PFSK-1 (cell line): ENCODE measurements at regions not wholly inside any gene's neighbourhood (a gene's known extent, or its start where the extent isn't known, plus 50 kb on each side); places are given as distances from the start of the nearest gene placed in this dataset.

Experiments
- FOXP2 ChIP-seq: optimal IDR thresholded peaks from 2 replicates; pipeline ENCODE3; 2011; ENCODE audit warnings: borderline replicate concordance, control low read depth, inconsistent platforms; ENCODE audit not compliant: insufficient read depth; ENCODE audit errors: extremely low read length, extremely low read depth
- POLR2AphosphoS5 ChIP-seq: IDR thresholded peaks from 2 replicates; pipeline ENCODE4 v1.6.1; 2012; ENCODE audit warnings: low read depth, mild to moderate bottlenecking, control low read depth, low read length, moderate library complexity
- SIN3A ChIP-seq: IDR thresholded peaks from 2 replicates; pipeline ENCODE4 v1.6.1; 2012; ENCODE audit warnings: mild to moderate bottlenecking, low read length, moderate library complexity, borderline replicate concordance; ENCODE audit not compliant: insufficient read depth
- TAF1 ChIP-seq: IDR thresholded peaks from 2 replicates; pipeline ENCODE4 v1.6.1; 2012; ENCODE audit warnings: low read length, control low read depth, borderline replicate concordance; ENCODE audit not compliant: insufficient read depth
- TF ChIP-seq, protein P1 (sequence below), 2 experiments: IDR thresholded peaks; 2 replicates each; pipeline versions ENCODE4 v1.6.1 to v1.8.0; 2011 to 2012; ENCODE audit warnings: low read depth in 2 of 2, low read length in 2 of 2, control low read depth in 1 of 2, inconsistent platforms in 1 of 2, mild to moderate bottlenecking in 1 of 2, moderate library complexity in 1 of 2; ENCODE audit not compliant: insufficient read depth in 1 of 2

DNA sequence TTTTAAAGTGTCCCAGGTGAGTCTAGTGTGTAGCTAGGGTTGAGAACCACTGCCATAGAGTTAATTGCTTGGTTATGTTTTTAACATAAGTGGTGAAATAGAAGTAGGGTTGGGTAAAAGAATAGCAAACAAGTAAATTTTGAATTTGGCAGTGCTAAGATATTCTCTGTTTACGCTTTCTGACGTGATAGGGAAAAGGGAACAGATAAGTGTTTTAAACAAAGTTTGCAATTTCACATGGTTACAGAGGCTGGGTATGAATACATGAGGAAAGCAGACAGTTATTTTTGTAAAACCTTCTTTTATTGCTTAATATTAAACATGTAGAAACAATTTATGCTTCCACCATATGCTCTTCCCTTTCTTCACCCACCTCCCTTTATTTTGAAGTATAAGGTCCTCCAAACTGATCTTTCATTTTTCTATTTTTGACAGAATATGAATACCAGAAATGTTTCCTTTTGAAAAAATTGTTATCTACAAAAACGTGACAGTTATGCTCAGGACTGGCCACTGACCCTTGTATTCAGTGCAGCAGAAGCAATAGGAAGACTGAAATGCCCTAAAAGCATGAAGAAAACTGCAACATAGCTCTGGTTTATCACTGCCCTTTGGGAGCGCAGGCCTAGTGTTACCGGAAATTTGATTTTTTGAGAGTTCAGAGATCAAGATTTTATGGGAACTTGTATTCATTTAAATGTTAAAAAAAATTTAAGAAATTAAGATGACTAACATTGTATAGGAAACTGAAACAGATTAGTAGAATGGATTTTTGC lies 214.4 kb upstream of the ARSJ start:
- TF ChIP-seq, protein P1, sequence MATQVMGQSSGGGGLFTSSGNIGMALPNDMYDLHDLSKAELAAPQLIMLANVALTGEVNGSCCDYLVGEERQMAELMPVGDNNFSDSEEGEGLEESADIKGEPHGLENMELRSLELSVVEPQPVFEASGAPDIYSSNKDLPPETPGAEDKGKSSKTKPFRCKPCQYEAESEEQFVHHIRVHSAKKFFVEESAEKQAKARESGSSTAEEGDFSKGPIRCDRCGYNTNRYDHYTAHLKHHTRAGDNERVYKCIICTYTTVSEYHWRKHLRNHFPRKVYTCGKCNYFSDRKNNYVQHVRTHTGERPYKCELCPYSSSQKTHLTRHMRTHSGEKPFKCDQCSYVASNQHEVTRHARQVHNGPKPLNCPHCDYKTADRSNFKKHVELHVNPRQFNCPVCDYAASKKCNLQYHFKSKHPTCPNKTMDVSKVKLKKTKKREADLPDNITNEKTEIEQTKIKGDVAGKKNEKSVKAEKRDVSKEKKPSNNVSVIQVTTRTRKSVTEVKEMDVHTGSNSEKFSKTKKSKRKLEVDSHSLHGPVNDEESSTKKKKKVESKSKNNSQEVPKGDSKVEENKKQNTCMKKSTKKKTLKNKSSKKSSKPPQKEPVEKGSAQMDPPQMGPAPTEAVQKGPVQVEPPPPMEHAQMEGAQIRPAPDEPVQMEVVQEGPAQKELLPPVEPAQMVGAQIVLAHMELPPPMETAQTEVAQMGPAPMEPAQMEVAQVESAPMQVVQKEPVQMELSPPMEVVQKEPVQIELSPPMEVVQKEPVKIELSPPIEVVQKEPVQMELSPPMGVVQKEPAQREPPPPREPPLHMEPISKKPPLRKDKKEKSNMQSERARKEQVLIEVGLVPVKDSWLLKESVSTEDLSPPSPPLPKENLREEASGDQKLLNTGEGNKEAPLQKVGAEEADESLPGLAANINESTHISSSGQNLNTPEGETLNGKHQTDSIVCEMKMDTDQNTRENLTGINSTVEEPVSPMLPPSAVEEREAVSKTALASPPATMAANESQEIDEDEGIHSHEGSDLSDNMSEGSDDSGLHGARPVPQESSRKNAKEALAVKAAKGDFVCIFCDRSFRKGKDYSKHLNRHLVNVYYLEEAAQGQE (IDR thresholded peaks at IDR 0.05; ENCODE audit: insufficient read depth in 1 of 2, low read depth in 2 of 2, low read length in 2 of 2): no peak
- no peak for TF ChIP-seq SIN3A
- TF ChIP-seq FOXP2: no peak
- no peak for TF ChIP-seq TAF1
- no peak for TF ChIP-seq POLR2AphosphoS5

- TF ChIP-seq SIN3A (no peak), POLR2AphosphoS5 (no peak), TAF1 (no peak), FOXP2 (no peak)
- TF ChIP-seq, protein P1 (IDR thresholded peaks at IDR 0.05; ENCODE audit: insufficient read depth in 1 of 2, low read depth in 2 of 2, low read length in 2 of 2): no peak
Measured at GRCh38 chr4:114196606-114197005, 217.2 kb upstream of the ARSJ start.

DNA sequence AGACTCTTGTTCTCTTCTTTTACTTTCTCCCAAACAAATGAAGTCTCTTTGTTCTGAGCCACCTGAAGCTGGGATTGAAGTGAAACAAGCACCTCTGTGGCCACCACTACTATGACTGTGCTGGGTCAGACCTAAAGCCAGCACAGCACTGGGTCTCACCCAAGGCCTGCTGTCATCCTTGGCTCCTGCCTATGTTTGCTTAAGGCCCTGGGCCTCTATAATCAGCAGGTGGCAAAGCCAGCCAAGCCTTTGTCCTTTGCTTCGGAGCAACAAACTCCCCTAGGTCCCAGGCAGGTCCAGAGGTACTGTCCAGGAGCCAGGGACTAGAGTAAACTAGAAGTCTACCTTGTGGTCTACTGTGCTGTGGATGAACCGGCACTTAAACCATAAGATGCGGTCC lies 220.6 kb upstream of the ARSJ start:
- TF ChIP-seq SIN3A: no peak
- no peak for TF ChIP-seq POLR2AphosphoS5
- no peak for TF ChIP-seq FOXP2

- TF ChIP-seq FOXP2 (no peak), POLR2AphosphoS5 (no peak), SIN3A (no peak), TAF1 (no peak)
- TF ChIP-seq, protein P1 (IDR thresholded peaks at IDR 0.05; ENCODE audit: insufficient read depth in 1 of 2, low read depth in 2 of 2, low read length in 2 of 2): no peak
Measured at GRCh38 chr4:114205261-114205660, 225.8 kb upstream of the ARSJ start.

GRCh38 chr4:114208574-114209151 lies 229.2 kb upstream of the ARSJ start:
- TF ChIP-seq FOXP2: no peak
- TF ChIP-seq TAF1: no peak
- no peak for TF ChIP-seq SIN3A
- TF ChIP-seq, protein P1 (IDR thresholded peaks at IDR 0.05; ENCODE audit: insufficient read depth in 1 of 2, low read depth in 2 of 2, low read length in 2 of 2): no peak
- TF ChIP-seq POLR2AphosphoS5: no peak
